CD14-positive monocyte (primary cell): ENCODE measurements at regions not wholly inside any gene's neighbourhood (a gene's known extent, or its start where the extent isn't known, plus 50 kb on each side); places are given as distances from the start of the nearest gene placed in this dataset.

Source experiments
- DNase-seq, 3 donors: peaks; one replicate each; pipeline ENCODE4 v3.0.0-alpha.2; 2011 to 2022
- H2AFZ ChIP-seq: 2 replicates; pipeline ENCODE4 v1.6.0; 2012; ENCODE audit warnings: mild to moderate bottlenecking, low read depth, low read length, inconsistent platforms; ENCODE audit not compliant: insufficient read depth, poor library complexity, severe bottlenecking
- H3K27ac ChIP-seq, 2 donors: 1 replicate in 1 of 2; 2 replicates in 1 of 2; pipeline ENCODE4 v1.5.1; 2012 to 2013; ENCODE audit warnings: low read length in 2 of 2, control low read depth in 1 of 2, inconsistent platforms in 1 of 2, low read depth in 1 of 2, mild to moderate bottlenecking in 1 of 2
- H3K27me3 ChIP-seq, 2 donors: one replicate each; pipeline versions ENCODE4 v1.6.0 to v1.6.1; 2011 to 2013; ENCODE audit warnings: low read length in 2 of 2; ENCODE audit not compliant: control insufficient read depth in 2 of 2, insufficient read depth in 2 of 2
- H3K36me3 ChIP-seq, 2 donors: replicated peaks in 1 of 2; 1 replicate in 1 of 2; 2 replicates in 1 of 2; pipeline versions ENCODE4 v1.5.1 to v1.6.1; 2012 to 2013; ENCODE audit warnings: low read length in 2 of 2, control low read depth in 1 of 2, inconsistent platforms in 1 of 2, mild to moderate bottlenecking in 1 of 2; ENCODE audit not compliant: insufficient read depth in 2 of 2, control insufficient read depth in 1 of 2
- H3K4me1 ChIP-seq, 2 donors: 1 replicate in 1 of 2; 2 replicates in 1 of 2; pipeline versions ENCODE4 v1.5.1 to v1.6.1; 2012 to 2013; ENCODE audit warnings: low read length in 2 of 2, control low read depth in 1 of 2, inconsistent platforms in 1 of 2, mild to moderate bottlenecking in 1 of 2, moderate library complexity in 1 of 2; ENCODE audit not compliant: insufficient read depth in 2 of 2, control insufficient read depth in 1 of 2
- H3K4me2 ChIP-seq: replicated peaks from 2 replicates; pipeline ENCODE3; 2012; ENCODE audit warnings: low read length, moderate library complexity, mild to moderate bottlenecking; ENCODE audit not compliant: poor library complexity, severe bottlenecking; ENCODE audit errors: extremely low read depth
- H3K4me3 ChIP-seq, 3 experiments: fragments of 200-600 bp in 1 of 3; sonication (generic) in 1 of 3; replicated peaks in 1 of 3; 1 replicate in 2 of 3; 2 replicates in 1 of 3; pipeline ENCODE4 v1.5.1; 2011 to 2013; ENCODE audit warnings: low read length in 3 of 3, mild to moderate bottlenecking in 3 of 3, control low read depth in 2 of 3, low read depth in 2 of 3, inconsistent platforms in 1 of 3, moderate library complexity in 1 of 3
- H3K79me2 ChIP-seq: 2 replicates; pipeline ENCODE4 v1.6.0; 2012; ENCODE audit warnings: mild to moderate bottlenecking, control low read depth, inconsistent platforms, low read length, moderate library complexity; ENCODE audit not compliant: insufficient read depth
- H3K9ac ChIP-seq: 2 replicates; pipeline ENCODE4 v1.6.0; 2017; ENCODE audit warnings: low read length, mild to moderate bottlenecking; ENCODE audit not compliant: insufficient read depth, poor library complexity, severe bottlenecking
- H3K9me3 ChIP-seq, 2 donors: replicated peaks in 1 of 2; 1 replicate in 1 of 2; 2 replicates in 1 of 2; pipeline versions ENCODE4 v1.5.1 to v1.6.1; 2012 to 2013; ENCODE audit warnings: low read length in 2 of 2, control low read depth in 1 of 2; ENCODE audit not compliant: control insufficient read depth in 1 of 2, insufficient read depth in 1 of 2
- H4K20me1 ChIP-seq: 2 replicates; pipeline ENCODE4 v1.6.0; 2012; ENCODE audit warnings: mild to moderate bottlenecking, low read length, control low read depth, moderate library complexity; ENCODE audit not compliant: insufficient read depth
- H3K27ac Mint-ChIP-seq, 7 donors: one replicate each; pipeline ENCODE4 v1.8.0; 2020; ENCODE audit warnings: mild to moderate bottlenecking in 7 of 7, mixed read lengths in 7 of 7, moderate library complexity in 6 of 7, inconsistent platforms in 2 of 7
- H3K27me3 Mint-ChIP-seq, 3 donors: one replicate each; pipeline ENCODE4 v1.8.0; 2021 to 2022; ENCODE audit warnings: low read depth in 3 of 3, mild to moderate bottlenecking in 3 of 3, mixed read lengths in 3 of 3, moderate library complexity in 3 of 3, inconsistent platforms in 1 of 3
- H3K36me3 Mint-ChIP-seq, 2 donors: one replicate each; pipeline ENCODE4 v1.8.0; 2020; ENCODE audit warnings: mixed read lengths in 2 of 2, inconsistent platforms in 1 of 2, mild to moderate bottlenecking in 1 of 2
- H3K4me1 Mint-ChIP-seq: one replicate; pipeline ENCODE4 v1.8.0; 2020; ENCODE audit warnings: mild to moderate bottlenecking, mixed read lengths
- H3K4me3 Mint-ChIP-seq, 2 donors: one replicate each; pipeline ENCODE4 v1.8.0; 2020; ENCODE audit warnings: mild to moderate bottlenecking in 2 of 2, mixed read lengths in 2 of 2, moderate library complexity in 1 of 2
- H3K9me3 Mint-ChIP-seq, 7 donors: one replicate each; pipeline ENCODE4 v1.8.0; 2020 to 2022; ENCODE audit warnings: mixed read lengths in 7 of 7, mild to moderate bottlenecking in 6 of 7, moderate library complexity in 6 of 7, inconsistent platforms in 2 of 7
- CTCF ChIP-seq: fragments of 200-600 bp; IDR thresholded peaks from one replicate; pipeline ENCODE4 v1.8.0; 2022; ENCODE audit warnings: antibody characterized with exemption, mild to moderate bottlenecking
- WGBS: methylation state at CpG from one replicate; pipeline ENCODE4 v1.1.5; 2013; ENCODE audit warnings: missing lambda C conversion rate; ENCODE audit not compliant: insufficient coverage; 5-methylcytosine and 5-hydroxymethylcytosine counted together
- intact Hi-C, 2 donors: fragments of 100-400 bp; cut with micrococcal nuclease; formaldehyde crosslinking; loops; one replicate each; pipeline versions ENCODE4 v1.15.0 to v1.15.1; 2023

GRCh38 chr12:125981610-125982253 lies 916.5 kb downstream of the AACS start:
- H3K4me3 Mint-ChIP-seq: no peak overlapping the region
- no peaks in the 10 kb centered on the region for H3K36me3 ChIP-seq
- H3K4me2 ChIP-seq: no peak overlapping the region
- peaks cover 12 to 29% (median 13%) of the 10 kb centered on the region in 3 donors for H3K27me3 Mint-ChIP-seq
- H3K36me3 Mint-ChIP-seq: no peaks in the 10 kb centered on the region
- no peak for TF ChIP-seq CTCF
- no peak overlapping the region for H3K4me3 ChIP-seq
- peaks cover 0 to 16% (median 9%) of the 10 kb centered on the region in 7 donors for H3K9me3 Mint-ChIP-seq
- intact Hi-C loops: no loop called here
- H3K27ac Mint-ChIP-seq: no peak overlapping the region
- DNase-seq: no peak
- no peak overlapping the region for H3K9ac ChIP-seq
- no peaks in the 10 kb centered on the region for H3K4me1 Mint-ChIP-seq
- 78% methylated on average over 2 of the region's 7 CpGs for WGBS
- no peaks in the 10 kb centered on the region for H3K4me1 ChIP-seq
- H2AFZ ChIP-seq: no peak overlapping the region
- peaks cover 0 to 7% of the 10 kb centered on the region in 2 donors for H3K9me3 ChIP-seq
- no peaks in the 10 kb centered on the region for H3K79me2 ChIP-seq
- H4K20me1 ChIP-seq: no peaks in the 10 kb centered on the region
- peaks cover 0 to 10% of the 10 kb centered on the region in 2 donors for H3K27me3 ChIP-seq
- H3K27ac ChIP-seq: no peak overlapping the region

- no peaks in the 10 kb centered on the region for H3K36me3 Mint-ChIP-seq
These were observed 918.0 kb downstream of the AACS start for GRCh38 chr12:125983094-125983783.

More at GRCh38 chr12:125983094-125983783, 918.0 kb downstream of the AACS start:
- no peak for TF ChIP-seq CTCF
- DNase-seq: peak in 1 of 3 donors; percentile 18
- peak overlapping the region in 1 of 3 experiments; percentile 25 for H3K4me3 ChIP-seq
- no peaks in the 10 kb centered on the region for H3K4me1 ChIP-seq
- H3K9me3 ChIP-seq: peaks cover 0 to 7% of the 10 kb centered on the region in 2 donors
- no peaks in the 10 kb centered on the region for H4K20me1 ChIP-seq
- H3K9ac ChIP-seq: no peak overlapping the region
- H3K4me1 Mint-ChIP-seq: no peaks in the 10 kb centered on the region
- H3K36me3 ChIP-seq: no peaks in the 10 kb centered on the region
- H3K4me3 Mint-ChIP-seq: peak overlapping the region in 1 of 2 donors; percentile 81
- H3K27ac Mint-ChIP-seq: no peak overlapping the region
- H3K79me2 ChIP-seq: no peaks in the 10 kb centered on the region
- peaks cover 12 to 29% (median 13%) of the 10 kb centered on the region in 3 donors for H3K27me3 Mint-ChIP-seq
- WGBS: 1% methylated on average over 15 of the region's 24 CpGs
- H3K27me3 ChIP-seq: peaks cover 0 to 10% of the 10 kb centered on the region in 2 donors
- no peak overlapping the region for H2AFZ ChIP-seq
- intact Hi-C loops: no loop called here
- peaks cover 0 to 13% (median 9%) of the 10 kb centered on the region in 7 donors for H3K9me3 Mint-ChIP-seq
- H3K4me2 ChIP-seq: no peak overlapping the region
- no peak overlapping the region for H3K27ac ChIP-seq
